Loucy (cell line): ENCODE measurements at regions not wholly inside any gene's neighbourhood (a gene's known extent, or its start where the extent isn't known, plus 50 kb on each side); places are given as distances from the start of the nearest gene placed in this dataset.

Source experiments
- EZH2phosphoT487 ChIP-seq: fragments of 200-600 bp; IDR thresholded peaks from 2 replicates; pipeline ENCODE4 v1.6.1; 2018; ENCODE audit warnings: antibody characterized with exemption, mild to moderate bottlenecking, moderate library complexity, borderline replicate concordance
- TF ChIP-seq, protein P1 (sequence below): fragments of 200-600 bp; sonication (generic); conservative IDR thresholded peaks from 2 replicates; pipeline ENCODE4 v1.5.1; 2014; ENCODE audit warnings: mild to moderate bottlenecking, antibody characterized with exemption, low read length

- TF ChIP-seq, protein P1, sequence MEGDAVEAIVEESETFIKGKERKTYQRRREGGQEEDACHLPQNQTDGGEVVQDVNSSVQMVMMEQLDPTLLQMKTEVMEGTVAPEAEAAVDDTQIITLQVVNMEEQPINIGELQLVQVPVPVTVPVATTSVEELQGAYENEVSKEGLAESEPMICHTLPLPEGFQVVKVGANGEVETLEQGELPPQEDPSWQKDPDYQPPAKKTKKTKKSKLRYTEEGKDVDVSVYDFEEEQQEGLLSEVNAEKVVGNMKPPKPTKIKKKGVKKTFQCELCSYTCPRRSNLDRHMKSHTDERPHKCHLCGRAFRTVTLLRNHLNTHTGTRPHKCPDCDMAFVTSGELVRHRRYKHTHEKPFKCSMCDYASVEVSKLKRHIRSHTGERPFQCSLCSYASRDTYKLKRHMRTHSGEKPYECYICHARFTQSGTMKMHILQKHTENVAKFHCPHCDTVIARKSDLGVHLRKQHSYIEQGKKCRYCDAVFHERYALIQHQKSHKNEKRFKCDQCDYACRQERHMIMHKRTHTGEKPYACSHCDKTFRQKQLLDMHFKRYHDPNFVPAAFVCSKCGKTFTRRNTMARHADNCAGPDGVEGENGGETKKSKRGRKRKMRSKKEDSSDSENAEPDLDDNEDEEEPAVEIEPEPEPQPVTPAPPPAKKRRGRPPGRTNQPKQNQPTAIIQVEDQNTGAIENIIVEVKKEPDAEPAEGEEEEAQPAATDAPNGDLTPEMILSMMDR: no peak
- no peak for TF ChIP-seq EZH2phosphoT487
These were observed 402.0 kb downstream of the ADCYAP1 start for GRCh38 chr18:1306641-1307040.
